H1 (cell line): ENCODE measurements at regions not wholly inside any gene's neighbourhood (a gene's known extent, or its start where the extent isn't known, plus 50 kb on each side); places are given as distances from the start of the nearest gene placed in this dataset.

ENCODE experiments used
- CTCF ChIA-PET: fragments of 300-600 bp; sonication (Branson Sonifier 250); formaldehyde crosslinking; loops from one replicate; lab custom pipeline; 2021; ENCODE audit not compliant: partially characterized antibody; lab: Charles Lee
- POLR2A ChIA-PET: fragments of 300-600 bp; sonication (Branson Sonifier 250); formaldehyde crosslinking; loops from one replicate; lab custom pipeline; 2021; ENCODE audit warnings: inconsistent platforms; ENCODE audit not compliant: partially characterized antibody; lab: Charles Lee
- DNase-seq, 2 experiments: peaks; one replicate each; pipeline versions ENCODE4 v3.0.0 to v3.0.0-alpha.2; 2010 to 2022; ENCODE audit warnings: low spot score in 2 of 2, low read depth in 1 of 2, mixed read lengths in 1 of 2
- FAIRE-seq: peaks from 2 replicates; lab custom pipeline; 2011; peaks lifted over from hg19 to GRCh38; lab: Jason Lieb, UNC
- H2AFZ ChIP-seq: 2 replicates; pipeline ENCODE4 v1.8.1; 2012; ENCODE audit warnings: low read length, inconsistent platforms
- H2AK5ac ChIP-seq: 2 replicates; pipeline ENCODE4 v1.6.1; 2013; ENCODE audit warnings: low read depth, low read length
- H2BK120ac ChIP-seq: replicated peaks from 2 replicates; pipeline ENCODE3; 2013; ENCODE audit warnings: low read depth, low read length, inconsistent platforms
- H2BK12ac ChIP-seq: 2 replicates; pipeline ENCODE4 v1.6.1; 2013; ENCODE audit warnings: low read depth, low read length
- H2BK15ac ChIP-seq: 2 replicates; pipeline ENCODE4 v1.6.1; 2013; ENCODE audit warnings: low read length
- H2BK20ac ChIP-seq: 2 replicates; pipeline ENCODE4 v1.6.1; 2013; ENCODE audit warnings: low read length
- H2BK5ac ChIP-seq: 2 replicates; pipeline ENCODE4 v1.6.1; 2013; ENCODE audit warnings: low read depth, low read length
- H3K14ac ChIP-seq: 2 replicates; pipeline ENCODE4 v1.6.1; 2013; ENCODE audit warnings: inconsistent platforms; ENCODE audit not compliant: insufficient read length
- H3K18ac ChIP-seq: 2 replicates; pipeline ENCODE4 v1.6.1; 2013; ENCODE audit warnings: low read length; ENCODE audit errors: extremely low read depth
- H3K23ac ChIP-seq: 2 replicates; pipeline ENCODE4 v1.6.1; 2013; ENCODE audit warnings: inconsistent platforms; ENCODE audit not compliant: insufficient read length
- H3K23me2 ChIP-seq: 2 replicates; pipeline ENCODE4 v1.6.1; 2013; ENCODE audit warnings: low read depth, low read length
- H3K27ac ChIP-seq: 2 replicates; pipeline ENCODE4 v1.6.1; 2011; ENCODE audit warnings: low read depth, low read length, inconsistent platforms
- H3K27me3 ChIP-seq, 4 experiments: replicated peaks in 1 of 4; 1 replicate in 1 of 4; 2 replicates in 3 of 4; pipeline versions ENCODE4 v1.6.1 to v1.8.1; 2011 to 2013; ENCODE audit warnings: low read length in 3 of 4, mild to moderate bottlenecking in 3 of 4, inconsistent platforms in 2 of 4, mixed read lengths in 2 of 4, moderate library complexity in 1 of 4; ENCODE audit not compliant: control insufficient read depth in 3 of 4, insufficient read depth in 3 of 4; ENCODE audit errors: extremely low read depth in 1 of 4
- H3K36me3 ChIP-seq, 4 experiments: 2 replicates each; pipeline versions ENCODE4 v1.6.1 to v1.8.1; 2011 to 2013; ENCODE audit warnings: mild to moderate bottlenecking in 4 of 4, low read length in 3 of 4, moderate library complexity in 2 of 4, control low read depth in 1 of 4, inconsistent platforms in 1 of 4; ENCODE audit not compliant: insufficient read depth in 4 of 4, control insufficient read depth in 2 of 4
- H3K4ac ChIP-seq: replicated peaks from 2 replicates; pipeline ENCODE3; 2013; ENCODE audit warnings: low read length, low read depth, mixed read lengths, inconsistent platforms; ENCODE audit not compliant: insufficient read length
- H3K4me1 ChIP-seq, 4 experiments: replicated peaks in 1 of 4; 1 replicate in 1 of 4; 2 replicates in 3 of 4; pipeline versions ENCODE4 v1.6.1 to v1.8.1; 2011 to 2013; ENCODE audit warnings: low read length in 3 of 4, inconsistent platforms in 2 of 4, mixed read lengths in 1 of 4; ENCODE audit not compliant: insufficient read depth in 4 of 4, control insufficient read depth in 3 of 4
- H3K4me2 ChIP-seq, 2 experiments: 2 replicates each; pipeline versions ENCODE4 v1.6.1 to v1.8.1; 2011 to 2013; ENCODE audit warnings: low read depth in 2 of 2, low read length in 2 of 2, control low read depth in 1 of 2, inconsistent platforms in 1 of 2, mild to moderate bottlenecking in 1 of 2; ENCODE audit not compliant: insufficient read depth in 1 of 2
- H3K4me3 ChIP-seq, 4 experiments: fragments of 200-600, 300-600 bp in 1 of 4; sonication (generic), shearing (Covaris generic), sonication (Bioruptor Twin) in 1 of 4; 2 replicates each; pipeline versions ENCODE4 v1.5.1 to v1.8.1; 2011 to 2016; ENCODE audit warnings: low read length in 4 of 4, low read depth in 3 of 4, control low read depth in 2 of 4, inconsistent platforms in 2 of 4, mild to moderate bottlenecking in 2 of 4, mixed read lengths in 1 of 4, moderate library complexity in 1 of 4; ENCODE audit not compliant: insufficient read depth in 2 of 4; ENCODE audit errors: extremely low read depth in 1 of 4
- H3K56ac ChIP-seq: replicated peaks from 2 replicates; pipeline ENCODE3; 2013; ENCODE audit warnings: low read depth, mild to moderate bottlenecking, mixed read lengths, low read length, inconsistent platforms; ENCODE audit not compliant: insufficient read length
- H3K79me1 ChIP-seq: 2 replicates; pipeline ENCODE4 v1.6.1; 2013; ENCODE audit warnings: low read depth, low read length, control low read depth
- H3K79me2 ChIP-seq, 2 experiments: 2 replicates each; pipeline versions ENCODE4 v1.6.1 to v1.8.1; 2012 to 2013; ENCODE audit warnings: low read length in 2 of 2, mild to moderate bottlenecking in 2 of 2, inconsistent platforms in 1 of 2; ENCODE audit not compliant: insufficient read depth in 2 of 2, control insufficient read depth in 1 of 2
- H3K9ac ChIP-seq, 4 experiments: replicated peaks in 1 of 4; 1 replicate in 1 of 4; 2 replicates in 3 of 4; pipeline versions ENCODE4 v1.6.1 to v1.8.1; 2011 to 2013; ENCODE audit warnings: low read depth in 3 of 4, low read length in 3 of 4, control low read depth in 2 of 4, mild to moderate bottlenecking in 2 of 4, moderate library complexity in 2 of 4, inconsistent platforms in 1 of 4; ENCODE audit errors: extremely low read depth in 1 of 4
- H3K9me3 ChIP-seq, 2 experiments: 2 replicates each; pipeline versions ENCODE4 v1.6.1 to v1.8.1; 2012 to 2013; ENCODE audit warnings: mild to moderate bottlenecking in 2 of 2, moderate library complexity in 2 of 2, control low read depth in 1 of 2, inconsistent platforms in 1 of 2, low read depth in 1 of 2, low read length in 1 of 2, mixed read lengths in 1 of 2; ENCODE audit not compliant: insufficient read depth in 2 of 2
- H4K20me1 ChIP-seq, 2 experiments: replicated peaks in 1 of 2; 2 replicates each; pipeline versions ENCODE3 to v1.8.1; 2011 to 2013; ENCODE audit warnings: inconsistent platforms in 2 of 2, low read length in 2 of 2, mild to moderate bottlenecking in 1 of 2; ENCODE audit not compliant: insufficient read depth in 2 of 2, control insufficient read depth in 1 of 2
- H4K5ac ChIP-seq: 2 replicates; pipeline ENCODE4 v1.6.1; 2013; ENCODE audit warnings: low read length, low read depth, mixed read lengths, inconsistent platforms; ENCODE audit not compliant: insufficient read length
- H4K8ac ChIP-seq: 2 replicates; pipeline ENCODE4 v1.8.0; 2013; ENCODE audit warnings: mild to moderate bottlenecking, moderate library complexity, low read length, inconsistent platforms; ENCODE audit not compliant: insufficient read depth; ENCODE audit errors: extremely low read depth
- H4K91ac ChIP-seq: replicated peaks from 2 replicates; pipeline ENCODE3; 2013; ENCODE audit warnings: low read length, mixed read lengths, inconsistent platforms; ENCODE audit not compliant: insufficient read length
- WGBS, 2 experiments: shearing (Covaris generic) in 1 of 2; methylation state at CpG; one replicate each; pipeline versions ENCODE4 v1.1.6 to v1.1.7; 2013 to 2015; ENCODE audit warnings: low lambda C conversion rate in 2 of 2, mixed read lengths in 2 of 2, inconsistent platforms in 1 of 2, low coverage in 1 of 2, missing lambda C conversion rate in 1 of 2; ENCODE audit not compliant: insufficient replicate concordance in 2 of 2, insufficient coverage in 1 of 2, insufficient read length in 1 of 2; ENCODE audit errors: extremely low coverage in 1 of 2, missing lambda C conversion rate in 1 of 2; 5-methylcytosine and 5-hydroxymethylcytosine counted together

- Histone ChIP-seq H3K79me2 (no peaks in the 10 kb centered on the region), H3K9ac (no peak overlapping the region), H2BK120ac (no peak overlapping the region), H3K27me3 (peaks cover 0 to 1% (median 0%) of the 10 kb centered on the region in 4 experiments; a peak in 1 of 7 replicates), H2AK5ac (no peak overlapping the region), H4K5ac (no peak overlapping the region), H4K20me1 (no peaks in the 10 kb centered on the region), H3K14ac (no peak overlapping the region), H3K4me2 (no peak overlapping the region), H3K79me1 (no peaks in the 10 kb centered on the region), H3K4ac (no peak overlapping the region), H2BK12ac (no peak overlapping the region), H3K36me3 (no peaks in the 10 kb centered on the region), H3K4me1 (no peaks in the 10 kb centered on the region), H3K23me2 (no peaks in the 10 kb centered on the region), H3K9me3 (no peaks in the 10 kb centered on the region), H2AFZ (no peak overlapping the region), H3K23ac (no peak overlapping the region), H3K18ac (no peak overlapping the region), H4K8ac (no peak overlapping the region), H3K4me3 (no peak overlapping the region), H2BK5ac (no peak overlapping the region), H3K56ac (no peak overlapping the region), H3K27ac (no peak overlapping the region), H2BK15ac (no peak overlapping the region), H4K91ac (no peak overlapping the region), H2BK20ac (no peak overlapping the region)
- CTCF ChIA-PET: no interaction called here
- DNase-seq (no peak), FAIRE-seq (no peak)
- WGBS, 2 experiments: 76% methylated on average over 3 of the region's 3 CpGs; no CpG with 5 or more reads in 1 of the 2 experiments
- POLR2A ChIA-PET: no interaction called here
Measured at GRCh38 chr6:51386347-51386836, 567.7 kb downstream of the TFAP2B start.
